HepG2 (cell line): ENCODE measurements at regions not wholly inside any gene's neighbourhood (a gene's known extent, or its start where the extent isn't known, plus 50 kb on each side); places are given as distances from the start of the nearest gene placed in this dataset.

Source experiments
- CBX5 ChIP-seq: sonication (generic); formaldehyde crosslinking; IDR thresholded peaks from 2 replicates; pipeline ENCODE4 v1.4.0; 2020; ENCODE audit warnings: missing genetic modification reagents, borderline replicate concordance
- MAFF ChIP-seq: IDR thresholded peaks from 2 replicates; pipeline ENCODE4 v1.6.1; 2011; ENCODE audit warnings: low read depth, low read length, improper control_type of control experiment
- PCBP2 ChIP-seq: fragments of 200-400 bp; formaldehyde crosslinking; optimal IDR thresholded peaks from 2 replicates; pipeline ENCODE3; 2018; ENCODE audit warnings: low read length, low read depth; ENCODE audit not compliant: poor library complexity, severe bottlenecking
- RAD21 ChIP-seq: fragments of 450-650 bp; formaldehyde crosslinking; IDR thresholded peaks from 2 replicates; pipeline ENCODE4 v1.5.0; 2020; ENCODE audit warnings: mild to moderate bottlenecking
- TBP ChIP-seq: sonication (generic); formaldehyde crosslinking; IDR thresholded peaks from 2 replicates; pipeline ENCODE4 v1.5.0; 2020; ENCODE audit warnings: missing genetic modification reagents
- TBX3 ChIP-seq: fragments of 450-650 bp; IDR thresholded peaks from 2 replicates; pipeline ENCODE4 v1.6.1; 2017; ENCODE audit warnings: antibody characterized with exemption, mild to moderate bottlenecking, inconsistent platforms, borderline replicate concordance
- ZNF547 ChIP-seq: sonication (generic); formaldehyde crosslinking; IDR thresholded peaks from 2 replicates; pipeline ENCODE4 v1.5.1; 2020; ENCODE audit warnings: mild to moderate bottlenecking, missing genetic modification reagents
- TF ChIP-seq, protein P1 (sequence below): sonication (generic); formaldehyde crosslinking; IDR thresholded peaks from 2 replicates; pipeline ENCODE4 v1.5.0; 2020; ENCODE audit warnings: mild to moderate bottlenecking, missing genetic modification reagents, moderate library complexity

DNA sequence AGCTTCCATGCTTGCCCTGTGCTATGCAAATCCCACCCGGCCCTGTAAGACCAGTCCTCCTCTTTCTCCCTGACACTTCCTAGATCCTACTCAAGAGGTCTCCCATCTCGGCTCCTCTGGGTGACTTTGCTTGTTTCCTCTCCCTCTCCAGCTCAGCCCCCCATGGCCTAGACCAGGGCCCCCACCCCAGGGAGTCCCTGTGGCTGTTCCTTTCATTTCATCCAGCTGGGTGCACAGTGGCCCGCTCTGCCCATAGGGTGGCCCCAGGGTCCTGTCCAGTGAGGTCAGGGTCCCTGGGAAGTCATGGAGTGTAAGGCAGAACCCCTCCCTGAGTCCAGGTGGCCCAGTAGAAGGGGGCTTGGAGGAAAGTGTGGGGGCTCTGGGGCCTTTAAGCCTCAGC lies 52.3 kb upstream of the NKX1-1 start:
- no peak for TF ChIP-seq TBX3
- TF ChIP-seq ZNF547 (CRISPR knock-in tag), result no peak
- TF ChIP-seq, protein P1, sequence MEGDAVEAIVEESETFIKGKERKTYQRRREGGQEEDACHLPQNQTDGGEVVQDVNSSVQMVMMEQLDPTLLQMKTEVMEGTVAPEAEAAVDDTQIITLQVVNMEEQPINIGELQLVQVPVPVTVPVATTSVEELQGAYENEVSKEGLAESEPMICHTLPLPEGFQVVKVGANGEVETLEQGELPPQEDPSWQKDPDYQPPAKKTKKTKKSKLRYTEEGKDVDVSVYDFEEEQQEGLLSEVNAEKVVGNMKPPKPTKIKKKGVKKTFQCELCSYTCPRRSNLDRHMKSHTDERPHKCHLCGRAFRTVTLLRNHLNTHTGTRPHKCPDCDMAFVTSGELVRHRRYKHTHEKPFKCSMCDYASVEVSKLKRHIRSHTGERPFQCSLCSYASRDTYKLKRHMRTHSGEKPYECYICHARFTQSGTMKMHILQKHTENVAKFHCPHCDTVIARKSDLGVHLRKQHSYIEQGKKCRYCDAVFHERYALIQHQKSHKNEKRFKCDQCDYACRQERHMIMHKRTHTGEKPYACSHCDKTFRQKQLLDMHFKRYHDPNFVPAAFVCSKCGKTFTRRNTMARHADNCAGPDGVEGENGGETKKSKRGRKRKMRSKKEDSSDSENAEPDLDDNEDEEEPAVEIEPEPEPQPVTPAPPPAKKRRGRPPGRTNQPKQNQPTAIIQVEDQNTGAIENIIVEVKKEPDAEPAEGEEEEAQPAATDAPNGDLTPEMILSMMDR (CRISPR knock-in tag), result no peak
- TF ChIP-seq RAD21 (CRISPR knock-in tag), result no peak
- no peak for TF ChIP-seq MAFF
- TF ChIP-seq PCBP2, result no peak
- TF ChIP-seq TBP, result no peak
- TF ChIP-seq CBX5 (CRISPR knock-in tag), result no peak
